Gastrocnemius medialis (tissue), 4 donors: ENCODE measurements at regions not wholly inside any gene's neighbourhood (a gene's known extent, or its start where the extent isn't known, plus 50 kb on each side); places are given as distances from the start of the nearest gene placed in this dataset.

Experiments
- POLR2A ChIP-seq, 2 donors: fragments of 450-650 bp; IDR thresholded peaks; one replicate each; pipeline ENCODE4 v1.6.1; 2017; ENCODE audit warnings: antibody characterized with exemption in 2 of 2, mild to moderate bottlenecking in 2 of 2, moderate library complexity in 2 of 2
- TF ChIP-seq, protein P1 (sequence below), 5 experiments: fragments of 450-650 bp in 3 of 5; fragments of 200-600 bp in 2 of 5; sonication (generic) in 2 of 5; IDR thresholded peaks in 4 of 5; conservative IDR thresholded peaks in 1 of 5; 1 replicate in 4 of 5; 2 replicates in 1 of 5; pipeline ENCODE4 v1.5.1; 2016 to 2019; ENCODE audit warnings: antibody characterized with exemption in 5 of 5, mild to moderate bottlenecking in 3 of 5, moderate library complexity in 3 of 5

DNA sequence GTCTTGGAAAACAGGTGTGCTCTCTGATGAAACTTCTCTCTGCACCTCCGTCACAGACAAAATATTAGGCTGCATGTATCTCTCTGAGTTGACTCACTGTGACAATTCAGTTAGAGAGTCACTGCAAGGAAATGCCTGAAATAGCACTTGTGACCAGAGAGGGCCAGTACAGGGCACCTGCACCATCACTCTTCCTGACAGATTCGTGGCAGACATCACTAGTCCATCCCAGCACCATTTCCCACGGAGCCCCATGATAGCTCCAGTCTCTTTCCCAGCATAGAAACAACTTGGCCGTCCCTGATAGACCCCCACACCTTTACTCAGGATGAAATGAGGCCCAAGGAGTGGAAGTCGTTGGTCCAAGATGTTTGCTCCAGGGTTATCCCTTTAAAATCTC, 73.3 kb upstream of the ISX start:
- no peak for TF ChIP-seq POLR2A (IDR thresholded peaks at IDR 0.05)
- TF ChIP-seq, protein P1, sequence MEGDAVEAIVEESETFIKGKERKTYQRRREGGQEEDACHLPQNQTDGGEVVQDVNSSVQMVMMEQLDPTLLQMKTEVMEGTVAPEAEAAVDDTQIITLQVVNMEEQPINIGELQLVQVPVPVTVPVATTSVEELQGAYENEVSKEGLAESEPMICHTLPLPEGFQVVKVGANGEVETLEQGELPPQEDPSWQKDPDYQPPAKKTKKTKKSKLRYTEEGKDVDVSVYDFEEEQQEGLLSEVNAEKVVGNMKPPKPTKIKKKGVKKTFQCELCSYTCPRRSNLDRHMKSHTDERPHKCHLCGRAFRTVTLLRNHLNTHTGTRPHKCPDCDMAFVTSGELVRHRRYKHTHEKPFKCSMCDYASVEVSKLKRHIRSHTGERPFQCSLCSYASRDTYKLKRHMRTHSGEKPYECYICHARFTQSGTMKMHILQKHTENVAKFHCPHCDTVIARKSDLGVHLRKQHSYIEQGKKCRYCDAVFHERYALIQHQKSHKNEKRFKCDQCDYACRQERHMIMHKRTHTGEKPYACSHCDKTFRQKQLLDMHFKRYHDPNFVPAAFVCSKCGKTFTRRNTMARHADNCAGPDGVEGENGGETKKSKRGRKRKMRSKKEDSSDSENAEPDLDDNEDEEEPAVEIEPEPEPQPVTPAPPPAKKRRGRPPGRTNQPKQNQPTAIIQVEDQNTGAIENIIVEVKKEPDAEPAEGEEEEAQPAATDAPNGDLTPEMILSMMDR (IDR thresholded peaks at IDR 0.05 in 4 of 5, conservative IDR thresholded peaks at IDR 0.05 in 1 of 5), result no peak
